Left renal pelvis (tissue), 4 donors: ENCODE measurements at regions not wholly inside any gene's neighbourhood (a gene's known extent, or its start where the extent isn't known, plus 50 kb on each side); places are given as distances from the start of the nearest gene placed in this dataset.

ENCODE experiments used
- DNase-seq, 4 donors: peaks; one replicate each; pipeline ENCODE4 v3.0.0-alpha.2; 2013; ENCODE audit warnings: low read depth in 4 of 4, low spot score in 3 of 4

DNA sequence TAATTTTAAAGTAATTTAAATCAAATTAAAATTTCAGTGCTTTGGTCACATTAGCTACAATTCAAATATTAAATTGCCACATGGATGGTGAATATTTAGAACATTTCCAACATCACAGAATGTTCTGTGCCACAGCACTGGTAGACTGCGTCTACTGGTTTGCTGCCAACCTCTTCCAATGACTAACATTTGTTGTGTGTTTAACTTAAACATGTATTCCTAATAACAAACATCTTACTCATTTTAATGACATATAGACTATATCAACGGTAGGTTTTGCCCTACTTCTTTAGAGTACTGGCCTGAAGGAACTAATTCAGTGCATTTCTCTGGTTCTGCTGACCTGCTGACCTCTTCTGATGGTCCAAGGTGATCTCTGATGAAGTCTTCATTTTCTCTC lies 157.6 kb downstream of the DCK start:
- DNase-seq = no peak

DNA sequence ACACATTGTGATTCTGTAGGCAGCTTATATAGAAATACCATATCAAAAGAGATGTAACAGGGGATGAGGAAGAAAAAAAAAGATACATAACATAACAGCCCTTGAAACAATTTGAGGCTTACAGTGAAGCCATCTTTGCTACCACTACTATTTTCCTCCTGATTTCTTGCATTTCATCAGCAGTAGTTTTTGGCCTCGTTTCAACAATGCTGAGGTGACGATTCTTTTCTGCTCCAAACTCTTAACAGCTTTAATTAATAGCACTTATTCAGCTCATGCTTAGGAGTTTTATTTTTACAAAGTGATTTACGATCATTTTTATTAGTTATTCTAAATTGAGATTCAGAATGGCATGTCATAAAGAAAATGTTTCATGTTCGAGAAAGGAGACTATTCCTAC lies 163.2 kb downstream of the DCK start:
- DNase-seq = no peak

DNA sequence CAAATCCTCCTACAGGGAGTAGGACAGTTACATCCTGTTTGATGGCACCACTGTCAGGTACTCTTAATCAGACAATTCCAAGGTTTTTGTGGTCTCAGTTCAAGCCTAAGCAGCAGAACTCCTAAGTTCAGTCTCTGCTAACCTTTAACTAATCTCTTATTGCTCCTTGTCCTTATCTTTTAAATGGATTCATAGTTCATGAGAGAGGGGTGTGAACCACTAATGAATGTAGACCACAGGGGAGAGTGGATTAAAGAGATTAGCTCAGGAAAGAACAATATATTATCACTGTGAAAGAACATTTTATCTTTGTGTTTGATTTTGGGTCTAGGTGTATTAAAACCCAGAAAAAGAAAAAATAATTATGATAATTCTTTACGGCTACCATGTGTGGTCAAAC lies 168.9 kb downstream of the DCK start:
- DNase-seq = no peak

DNA sequence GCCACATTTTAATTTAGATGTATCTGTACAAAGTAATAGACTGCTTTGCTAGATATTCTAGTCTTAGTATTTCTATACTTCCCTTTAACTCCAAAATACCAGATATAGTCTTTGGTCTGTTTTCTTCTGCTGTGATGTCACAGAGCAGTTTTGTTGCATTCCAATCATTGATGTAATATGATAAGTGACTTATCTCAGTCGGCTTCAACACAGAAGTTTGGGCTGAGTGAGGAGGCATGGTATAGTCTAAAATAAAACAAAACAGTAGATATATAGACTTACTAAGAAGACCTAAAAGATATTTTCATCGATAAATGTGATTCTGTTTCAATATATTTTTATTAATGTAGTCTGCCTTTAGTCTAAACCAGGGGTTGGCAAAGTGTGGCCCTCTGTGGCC lies 169.9 kb downstream of the DCK start:
- DNase-seq = no peak

DNA sequence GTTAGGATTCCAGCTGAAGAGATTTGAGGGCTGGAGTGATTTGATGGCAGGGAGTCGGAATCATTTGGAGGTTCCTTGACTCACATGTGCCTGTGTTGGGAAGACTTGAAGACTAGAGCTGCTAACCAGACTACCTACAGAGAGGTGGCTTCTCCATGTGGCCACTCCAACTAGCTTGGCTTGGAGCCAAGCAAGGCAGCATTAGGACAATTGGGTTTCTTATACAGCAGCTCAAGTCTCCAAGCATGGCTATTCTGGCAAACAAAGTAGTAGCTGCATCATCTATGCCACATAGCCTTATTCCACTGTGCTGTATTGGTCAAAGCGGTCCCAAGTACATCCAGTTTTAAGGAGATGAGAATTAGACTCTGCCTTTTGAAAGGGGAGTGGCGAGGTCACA lies 171.7 kb upstream of the SLC4A4 start:
- no peak for DNase-seq

DNA sequence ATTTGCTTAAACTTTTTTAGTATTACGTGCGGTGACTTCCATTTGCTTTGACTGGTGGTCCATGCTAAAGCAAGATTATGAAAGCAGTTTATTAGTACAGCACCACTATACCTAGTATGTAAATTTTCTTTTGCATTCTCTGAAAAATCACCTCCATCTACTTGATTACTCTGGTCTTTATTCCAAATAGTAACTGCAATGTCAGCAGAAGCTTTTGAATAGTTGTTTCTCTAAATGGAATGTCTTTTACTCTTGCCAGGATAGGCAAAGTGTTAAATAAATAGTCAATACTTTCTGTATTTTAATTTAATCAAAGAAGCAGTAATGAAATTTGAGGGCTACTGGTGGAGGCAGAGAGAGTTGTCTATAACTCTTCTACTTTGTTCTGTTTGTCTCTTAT lies 167.2 kb upstream of the SLC4A4 start:
- no peak for DNase-seq

DNA sequence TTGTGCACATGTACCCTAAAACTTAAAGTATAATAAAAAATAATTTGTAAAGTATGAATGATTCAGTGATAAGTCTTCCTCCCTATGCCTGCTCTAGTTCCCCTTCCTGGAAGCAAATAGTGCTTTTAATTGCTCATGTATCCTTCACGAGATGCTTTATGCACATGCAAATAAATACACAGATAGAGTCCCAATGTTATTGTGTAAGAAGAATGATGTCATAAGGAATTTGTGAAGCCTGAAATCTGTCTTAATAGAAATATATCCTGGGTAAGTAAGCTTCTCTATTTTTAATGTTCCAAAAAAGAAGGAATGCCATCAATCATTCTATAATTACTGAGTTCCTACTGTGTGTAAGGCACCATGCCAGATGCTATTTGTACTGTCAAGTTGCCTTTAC lies 157.5 kb upstream of the SLC4A4 start:
- no peak for DNase-seq

DNA sequence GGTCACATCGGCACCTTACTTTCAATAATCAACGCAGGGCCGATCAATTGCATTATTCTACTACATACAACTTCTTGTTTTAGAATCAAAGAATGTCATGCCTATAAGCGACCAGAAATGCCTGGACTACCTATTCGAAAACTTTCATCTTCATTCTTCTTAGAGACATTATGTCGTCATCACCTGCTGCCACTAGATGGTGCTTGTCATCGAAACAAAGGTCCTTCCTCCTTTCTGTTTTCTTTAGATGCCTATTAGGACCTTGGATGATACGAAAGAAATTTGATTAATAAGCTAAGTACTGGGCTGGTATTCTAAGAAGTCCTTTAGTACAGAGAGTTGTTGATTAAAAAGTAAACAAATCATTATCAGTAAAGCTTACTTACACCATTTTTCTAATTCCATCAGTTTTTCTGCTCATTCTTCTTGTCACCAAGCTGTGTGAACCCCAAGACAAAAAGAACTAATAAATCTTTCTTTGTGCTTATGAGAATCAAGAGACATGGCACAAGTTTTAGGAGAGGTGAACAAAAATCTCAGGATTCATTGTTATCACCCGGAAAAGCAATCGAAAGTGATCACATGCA lies 154.5 kb upstream of the SLC4A4 start:
- peak in 2 of 4 donors; percentile 24 to 33 for DNase-seq

DNA sequence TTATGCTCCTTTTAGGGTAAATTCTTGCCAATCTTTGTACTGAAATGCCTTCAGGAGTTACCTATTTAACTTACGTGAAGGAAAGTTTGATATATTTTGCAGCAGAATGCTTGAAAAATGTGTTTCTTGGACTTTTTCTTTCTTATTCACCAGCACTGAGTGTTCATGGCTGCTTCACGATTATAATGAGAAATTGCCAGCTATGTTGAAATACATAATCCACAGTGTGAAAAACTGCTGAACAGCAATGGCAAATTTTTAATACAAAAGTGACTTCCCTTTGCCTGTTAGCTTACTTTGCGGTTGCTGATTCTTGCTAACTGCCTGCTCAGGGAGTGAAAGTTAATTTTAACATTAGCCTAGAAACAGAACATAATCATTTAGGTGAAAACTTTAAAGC lies 153.8 kb upstream of the SLC4A4 start:
- no peak for DNase-seq

DNA sequence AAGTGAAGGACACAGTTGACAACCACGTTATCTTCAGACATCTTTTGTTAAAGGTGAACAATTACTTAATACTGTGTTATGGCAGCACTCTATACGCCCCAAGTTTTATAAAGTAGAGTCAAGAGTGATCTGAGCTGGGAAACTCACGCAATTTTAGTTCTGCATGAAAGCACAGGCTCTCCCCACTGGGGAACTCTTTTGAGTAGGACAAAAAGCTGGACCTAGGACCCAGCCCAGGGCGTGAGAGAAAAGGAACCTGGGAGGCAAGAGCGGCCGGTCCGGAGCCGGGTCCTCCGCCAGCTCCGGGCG lies 152.6 kb upstream of the SLC4A4 start:
- DNase-seq = no peak

DNA sequence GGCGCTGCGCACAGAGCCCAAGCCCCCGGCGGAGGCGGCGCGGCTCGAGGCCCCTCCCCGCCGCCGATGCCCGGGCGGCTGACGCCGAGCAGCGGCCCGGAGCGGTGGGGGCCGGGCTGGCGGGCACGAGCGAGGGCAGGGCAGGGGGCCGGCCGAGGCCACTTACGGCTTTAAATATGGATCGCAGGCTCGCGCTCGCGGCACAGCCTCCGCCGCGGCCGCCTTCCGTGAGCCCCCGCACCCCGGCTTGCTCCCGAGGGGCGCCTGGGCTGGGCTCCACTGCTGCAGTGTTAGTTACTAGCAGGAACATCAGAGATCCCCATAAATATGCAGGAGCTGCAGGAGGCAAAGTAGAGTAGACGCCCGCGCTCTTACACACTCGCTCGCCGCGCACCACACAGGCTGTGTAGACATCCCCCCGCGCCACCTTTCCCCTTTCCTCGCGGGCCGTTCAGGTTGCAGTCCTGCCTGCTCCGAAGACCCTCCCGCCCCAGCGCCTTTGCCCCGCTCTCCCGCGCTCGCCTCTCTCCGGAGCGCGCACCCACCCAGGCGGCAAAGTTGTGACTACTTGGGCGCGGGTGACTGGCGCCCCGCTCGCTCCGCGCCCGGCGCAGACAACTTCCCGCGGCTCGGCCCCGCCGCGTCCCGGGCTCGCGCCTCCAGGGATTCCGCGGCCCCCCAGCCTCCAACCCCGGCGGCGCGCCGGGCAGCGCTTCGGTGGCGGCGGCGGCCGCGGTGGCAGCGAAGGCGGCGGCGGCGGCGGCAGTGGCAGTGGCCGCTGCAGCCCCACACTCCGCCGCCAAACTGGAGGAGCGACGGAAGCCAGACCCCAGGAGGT lies 152.0 kb upstream of the SLC4A4 start:
- DNase-seq = peak in 3 of 4 donors; percentile 53 to 56 (median 56)

DNA sequence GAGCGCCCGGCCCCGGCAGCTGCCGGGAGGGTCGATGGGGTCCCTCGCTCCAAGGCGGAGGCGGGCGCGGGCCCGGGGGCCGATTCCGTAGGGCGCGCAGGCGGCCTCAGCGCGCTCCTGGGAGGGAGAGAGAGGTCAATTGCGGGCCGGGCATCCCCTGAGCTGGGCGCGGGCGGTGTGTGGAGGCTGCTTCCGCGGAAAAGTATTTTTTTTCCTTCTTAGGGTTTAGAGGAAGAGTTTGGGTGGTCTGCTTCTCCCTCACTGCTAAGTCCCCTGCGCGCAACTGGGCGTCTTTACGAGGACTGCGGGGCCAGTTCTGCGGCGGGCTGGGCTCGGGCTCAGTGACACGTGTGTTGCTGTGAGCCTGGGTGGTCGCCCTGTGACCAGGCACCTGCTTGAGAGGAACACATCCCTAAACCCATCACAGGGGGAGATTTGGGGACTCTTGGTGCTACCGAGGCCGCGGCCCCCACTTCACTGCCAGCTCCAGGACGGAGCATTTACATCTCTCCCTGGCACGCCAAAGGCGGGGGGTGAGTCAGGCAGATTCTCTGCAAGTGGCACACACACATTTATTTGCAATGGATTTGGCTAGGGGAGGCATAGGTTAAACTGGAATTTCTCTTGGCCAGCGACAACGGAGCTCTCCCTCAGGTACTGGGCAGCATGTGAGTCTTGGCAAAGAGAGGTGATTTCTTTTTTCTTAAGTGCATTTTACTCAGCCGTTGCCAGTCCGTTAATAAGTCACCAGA lies 151.2 kb upstream of the SLC4A4 start:
- peak in 3 of 4 donors; percentile 24 to 57 (median 45) for DNase-seq

DNA sequence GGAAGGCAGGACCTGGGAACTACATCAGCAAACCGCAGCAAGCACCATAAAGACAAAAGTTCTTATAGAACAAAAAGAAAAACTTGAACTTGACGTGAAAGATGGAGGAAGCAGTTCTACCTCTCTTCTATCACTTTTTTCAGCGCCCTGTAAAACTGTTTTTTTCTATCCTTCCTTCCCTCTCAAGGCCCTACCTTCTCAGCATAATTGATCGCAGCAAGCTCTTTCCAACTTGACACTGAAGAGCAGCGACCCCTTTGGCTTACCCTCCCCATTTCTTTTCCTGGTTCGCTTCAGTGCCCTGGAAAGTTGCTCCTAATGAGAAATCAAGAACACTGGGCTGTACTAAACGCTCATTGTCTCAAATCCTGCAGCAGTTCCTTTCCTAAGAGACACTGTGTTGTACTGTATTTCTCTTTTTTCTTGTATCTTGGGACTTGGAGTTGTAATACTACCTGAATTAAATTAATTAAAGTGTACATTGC lies 150.6 kb upstream of the SLC4A4 start:
- peak in 3 of 4 donors; percentile 39 to 67 (median 46) for DNase-seq

DNA sequence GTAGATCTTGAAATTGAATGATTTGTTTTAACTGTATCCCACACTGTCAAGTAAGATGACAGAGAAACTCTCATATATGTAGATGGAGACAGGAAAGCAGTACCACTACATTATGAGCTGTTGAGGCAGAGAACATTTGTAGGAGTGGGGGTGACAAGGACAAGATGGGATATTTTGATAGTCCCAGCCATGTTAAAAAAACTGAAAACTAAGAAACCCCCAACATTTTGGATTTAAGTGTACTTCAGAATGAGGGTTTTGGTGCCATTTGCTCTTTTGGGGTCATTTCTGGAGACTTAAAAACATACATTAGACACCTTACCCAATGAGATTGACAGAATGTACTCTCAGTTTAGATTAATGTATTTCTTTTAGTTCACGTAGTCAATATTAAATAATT lies 149.9 kb upstream of the SLC4A4 start:
- DNase-seq = no peak

DNA sequence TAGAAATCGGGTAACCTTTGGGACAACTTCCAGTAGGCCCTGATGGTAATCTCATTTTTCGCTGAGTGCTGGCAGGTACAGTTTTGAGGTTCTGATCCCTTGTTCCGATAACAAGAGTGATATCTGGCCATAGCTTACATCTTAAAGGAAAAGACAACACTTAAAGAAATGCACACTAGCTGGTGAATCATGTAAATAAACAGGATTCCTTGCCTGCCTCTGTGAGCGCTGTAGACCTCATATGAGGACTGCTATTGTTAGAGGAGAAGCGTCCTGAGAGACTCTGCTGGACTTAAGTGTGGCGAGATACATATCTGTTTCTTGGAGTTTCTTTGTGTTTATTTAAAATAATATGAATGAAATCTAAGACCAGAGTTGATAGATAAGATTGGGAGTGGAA lies 149.3 kb upstream of the SLC4A4 start:
- no peak for DNase-seq

DNA sequence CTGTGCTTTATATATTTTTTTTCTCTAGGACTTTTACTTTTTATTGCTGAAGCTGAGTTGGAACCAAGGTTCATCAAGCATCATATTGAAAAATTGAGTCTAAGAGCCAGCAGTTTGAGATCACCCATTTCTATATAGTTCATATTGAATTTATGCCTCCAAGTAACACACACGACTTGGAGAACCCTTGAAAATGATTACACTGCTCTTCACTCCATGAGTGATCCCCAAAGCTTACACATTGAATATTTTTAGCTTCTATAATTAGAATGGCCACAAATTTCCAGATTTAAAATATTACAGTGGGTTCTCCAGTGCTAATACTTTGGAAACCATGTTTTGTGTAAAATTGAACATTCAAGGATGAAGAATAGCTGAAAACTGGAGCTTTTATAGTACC lies 144.4 kb upstream of the SLC4A4 start:
- no peak for DNase-seq

DNA sequence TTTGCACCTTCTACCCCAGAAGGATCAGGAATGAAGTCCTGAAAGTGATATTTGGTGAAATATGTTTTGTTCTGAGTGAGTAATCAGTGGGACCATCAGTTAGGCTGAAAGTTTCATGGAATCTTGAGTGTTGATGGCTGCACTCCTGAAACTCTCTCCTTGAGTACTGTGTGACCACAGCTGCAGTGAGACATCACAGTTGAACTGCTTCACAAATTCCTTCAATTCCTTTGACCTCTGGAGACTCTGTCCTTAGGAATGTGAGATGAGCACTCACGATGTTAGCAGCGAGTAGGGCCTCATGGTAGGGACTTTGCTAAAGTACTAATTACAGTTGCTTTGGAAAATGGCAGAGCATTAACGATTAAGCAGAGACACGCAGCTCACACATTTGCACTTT lies 142.9 kb upstream of the SLC4A4 start:
- DNase-seq = no peak

DNA sequence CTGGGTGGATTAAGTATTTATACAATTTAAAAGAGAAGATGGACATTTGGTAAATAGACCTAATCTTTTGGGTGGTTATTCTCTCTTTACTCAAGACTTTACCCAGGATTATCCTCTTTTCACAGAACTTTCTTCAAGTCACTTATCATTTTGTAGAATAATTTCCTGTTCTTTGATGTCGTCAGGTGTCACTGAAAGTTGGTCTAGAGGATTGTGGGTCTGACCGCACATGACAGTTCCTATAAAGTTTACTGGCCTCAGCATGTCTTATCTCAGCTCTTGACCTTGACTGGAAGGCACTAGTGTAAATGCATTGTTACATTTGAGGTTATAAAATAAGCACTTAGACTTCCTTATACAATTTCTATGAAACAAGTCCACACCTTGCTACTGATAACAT lies 139.9 kb upstream of the SLC4A4 start:
- DNase-seq = no peak

DNA sequence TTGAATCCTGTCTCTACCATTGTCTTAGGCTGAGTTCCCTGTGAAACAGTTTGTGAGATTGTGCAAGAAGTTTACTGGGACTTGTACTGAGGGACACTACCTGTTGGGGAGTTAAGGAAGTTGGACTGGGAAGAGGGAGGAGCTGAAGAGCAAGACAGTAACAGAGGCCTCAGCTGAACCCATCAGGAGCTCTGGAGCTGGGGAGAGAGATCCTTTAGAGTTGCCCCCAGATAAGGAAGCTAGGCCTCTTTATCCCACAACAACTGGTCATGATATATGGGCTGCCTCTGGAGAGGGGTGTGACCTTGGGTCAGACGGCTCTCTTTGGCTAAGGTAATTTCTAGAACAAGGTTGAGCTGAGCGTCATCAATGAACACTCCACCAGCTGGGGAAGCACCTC lies 137.8 kb upstream of the SLC4A4 start:
- no peak for DNase-seq

DNA sequence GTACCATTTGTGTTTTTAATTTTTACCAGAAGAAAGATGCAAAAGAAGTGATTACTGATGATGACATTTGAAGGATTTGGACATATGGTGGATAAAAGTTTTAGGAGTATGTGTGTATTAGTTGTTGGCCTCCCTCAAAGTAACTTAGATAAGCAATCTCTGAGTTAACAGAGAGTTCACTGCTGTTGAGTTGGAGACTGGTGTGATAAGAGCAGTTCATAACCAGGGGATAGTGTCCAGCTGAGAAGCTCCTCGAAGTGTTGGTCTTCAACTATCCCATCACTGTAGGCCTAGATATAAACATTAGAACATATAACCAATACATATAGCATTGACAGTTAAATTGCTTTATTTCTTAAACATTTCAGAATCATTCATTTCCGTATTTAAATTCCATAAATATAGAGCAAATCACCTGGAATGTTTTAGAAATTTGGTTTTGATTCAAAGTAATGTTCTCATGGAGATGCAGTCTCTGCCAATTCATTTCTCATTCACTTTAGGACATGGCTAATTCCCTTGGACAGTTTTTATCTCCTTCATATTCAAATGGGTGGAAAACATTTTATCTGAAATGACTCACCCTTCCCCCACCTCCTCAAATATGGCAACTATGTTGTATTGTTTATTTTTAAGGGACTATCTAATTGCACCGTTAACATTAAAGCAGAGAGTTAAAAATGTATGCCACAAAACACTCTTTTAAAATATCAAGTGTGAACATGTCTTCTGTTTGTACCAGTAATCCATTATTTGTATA lies 136.8 kb upstream of the SLC4A4 start:
- no peak for DNase-seq

DNA sequence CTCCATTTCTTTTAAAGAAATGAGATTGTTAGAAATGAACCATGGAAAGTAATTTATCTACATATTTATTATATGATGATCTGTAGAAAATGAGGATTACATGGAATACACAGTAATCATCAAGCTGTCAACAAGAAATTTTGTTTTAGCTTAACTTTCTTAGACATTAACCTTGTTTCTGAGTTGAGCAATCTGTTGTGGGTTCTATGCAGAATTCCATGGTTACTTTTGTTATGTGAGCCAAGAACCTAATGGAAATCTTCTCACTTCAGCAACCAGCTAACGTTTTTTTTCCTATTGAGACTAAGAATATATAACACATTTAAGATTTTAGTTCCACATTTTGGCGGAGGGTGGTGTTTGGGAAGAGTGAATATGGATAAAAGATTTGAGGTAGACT lies 136.1 kb upstream of the SLC4A4 start:
- DNase-seq = no peak
